ENCODE measurements at regions not wholly inside any gene's neighbourhood (a gene's known extent, or its start where the extent isn't known, plus 50 kb on each side); places are given as distances from the start of the nearest gene placed in this dataset.

GRCh38 chr5:103458497-103459040, 104.0 kb downstream of the NUDT12 start:
- TF ChIP-seq, protein P1, sequence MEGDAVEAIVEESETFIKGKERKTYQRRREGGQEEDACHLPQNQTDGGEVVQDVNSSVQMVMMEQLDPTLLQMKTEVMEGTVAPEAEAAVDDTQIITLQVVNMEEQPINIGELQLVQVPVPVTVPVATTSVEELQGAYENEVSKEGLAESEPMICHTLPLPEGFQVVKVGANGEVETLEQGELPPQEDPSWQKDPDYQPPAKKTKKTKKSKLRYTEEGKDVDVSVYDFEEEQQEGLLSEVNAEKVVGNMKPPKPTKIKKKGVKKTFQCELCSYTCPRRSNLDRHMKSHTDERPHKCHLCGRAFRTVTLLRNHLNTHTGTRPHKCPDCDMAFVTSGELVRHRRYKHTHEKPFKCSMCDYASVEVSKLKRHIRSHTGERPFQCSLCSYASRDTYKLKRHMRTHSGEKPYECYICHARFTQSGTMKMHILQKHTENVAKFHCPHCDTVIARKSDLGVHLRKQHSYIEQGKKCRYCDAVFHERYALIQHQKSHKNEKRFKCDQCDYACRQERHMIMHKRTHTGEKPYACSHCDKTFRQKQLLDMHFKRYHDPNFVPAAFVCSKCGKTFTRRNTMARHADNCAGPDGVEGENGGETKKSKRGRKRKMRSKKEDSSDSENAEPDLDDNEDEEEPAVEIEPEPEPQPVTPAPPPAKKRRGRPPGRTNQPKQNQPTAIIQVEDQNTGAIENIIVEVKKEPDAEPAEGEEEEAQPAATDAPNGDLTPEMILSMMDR (IDR thresholded peaks at IDR 0.05; ENCODE audit: poor library complexity, severe bottlenecking), result no peak
- TF ChIP-seq EZH2 (IDR thresholded peaks at IDR 0.05; ENCODE audit: borderline replicate concordance, insufficient read depth, low read length, poor library complexity, severe bottlenecking) (no peak), RAD21 (conservative IDR thresholded peaks at IDR 0.05) (no peak), SMC3 (conservative IDR thresholded peaks at IDR 0.05; ENCODE audit: poor library complexity) (no peak), TAF1 (IDR thresholded peaks at IDR 0.05; ENCODE audit: low read depth) (no peak), MXI1 (conservative IDR thresholded peaks at IDR 0.05; ENCODE audit: poor library complexity, severe bottlenecking) (no peak), EP300 (conservative IDR thresholded peaks at IDR 0.05; ENCODE audit: poor library complexity, severe bottlenecking) (no peak), POLR2AphosphoS5 (IDR thresholded peaks at IDR 0.05) (no peak)
- TF ChIP-seq, protein P2, sequence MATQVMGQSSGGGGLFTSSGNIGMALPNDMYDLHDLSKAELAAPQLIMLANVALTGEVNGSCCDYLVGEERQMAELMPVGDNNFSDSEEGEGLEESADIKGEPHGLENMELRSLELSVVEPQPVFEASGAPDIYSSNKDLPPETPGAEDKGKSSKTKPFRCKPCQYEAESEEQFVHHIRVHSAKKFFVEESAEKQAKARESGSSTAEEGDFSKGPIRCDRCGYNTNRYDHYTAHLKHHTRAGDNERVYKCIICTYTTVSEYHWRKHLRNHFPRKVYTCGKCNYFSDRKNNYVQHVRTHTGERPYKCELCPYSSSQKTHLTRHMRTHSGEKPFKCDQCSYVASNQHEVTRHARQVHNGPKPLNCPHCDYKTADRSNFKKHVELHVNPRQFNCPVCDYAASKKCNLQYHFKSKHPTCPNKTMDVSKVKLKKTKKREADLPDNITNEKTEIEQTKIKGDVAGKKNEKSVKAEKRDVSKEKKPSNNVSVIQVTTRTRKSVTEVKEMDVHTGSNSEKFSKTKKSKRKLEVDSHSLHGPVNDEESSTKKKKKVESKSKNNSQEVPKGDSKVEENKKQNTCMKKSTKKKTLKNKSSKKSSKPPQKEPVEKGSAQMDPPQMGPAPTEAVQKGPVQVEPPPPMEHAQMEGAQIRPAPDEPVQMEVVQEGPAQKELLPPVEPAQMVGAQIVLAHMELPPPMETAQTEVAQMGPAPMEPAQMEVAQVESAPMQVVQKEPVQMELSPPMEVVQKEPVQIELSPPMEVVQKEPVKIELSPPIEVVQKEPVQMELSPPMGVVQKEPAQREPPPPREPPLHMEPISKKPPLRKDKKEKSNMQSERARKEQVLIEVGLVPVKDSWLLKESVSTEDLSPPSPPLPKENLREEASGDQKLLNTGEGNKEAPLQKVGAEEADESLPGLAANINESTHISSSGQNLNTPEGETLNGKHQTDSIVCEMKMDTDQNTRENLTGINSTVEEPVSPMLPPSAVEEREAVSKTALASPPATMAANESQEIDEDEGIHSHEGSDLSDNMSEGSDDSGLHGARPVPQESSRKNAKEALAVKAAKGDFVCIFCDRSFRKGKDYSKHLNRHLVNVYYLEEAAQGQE (IDR thresholded peaks at IDR 0.05; ENCODE audit: borderline replicate concordance), result no peak
